VCaP (cell line): ENCODE measurements at regions not wholly inside any gene's neighbourhood (a gene's known extent, or its start where the extent isn't known, plus 50 kb on each side); places are given as distances from the start of the nearest gene placed in this dataset.

Experiments
- H3K27ac ChIP-seq: fragments of 450-650 bp; 2 replicates; pipeline ENCODE4 v1.5.1; 2017
- TF ChIP-seq, protein P1 (sequence below): fragments of 450-650 bp; conservative IDR thresholded peaks from 2 replicates; pipeline ENCODE4 v1.5.1; 2017; ENCODE audit warnings: mild to moderate bottlenecking, moderate library complexity

DNA sequence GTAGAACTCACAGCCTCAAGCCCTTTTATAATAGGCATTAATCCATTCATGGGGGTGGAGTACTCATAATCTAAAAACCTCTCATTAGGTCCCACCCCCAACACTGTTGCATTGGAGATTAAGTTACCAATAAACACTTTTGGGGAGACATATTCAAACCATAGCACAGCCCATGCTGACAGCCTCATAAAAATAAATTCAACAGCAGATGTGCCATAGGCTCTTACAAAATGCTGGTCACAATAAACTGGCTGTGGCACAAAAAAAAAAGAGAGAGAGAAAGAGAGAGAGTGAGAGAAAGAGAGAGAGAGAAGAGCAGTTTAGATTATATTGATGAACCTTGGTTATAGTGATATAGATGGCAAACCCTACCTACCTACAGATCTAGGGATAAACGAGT, 1000.9 kb downstream of the TUSC7 start:
- TF ChIP-seq, protein P1, sequence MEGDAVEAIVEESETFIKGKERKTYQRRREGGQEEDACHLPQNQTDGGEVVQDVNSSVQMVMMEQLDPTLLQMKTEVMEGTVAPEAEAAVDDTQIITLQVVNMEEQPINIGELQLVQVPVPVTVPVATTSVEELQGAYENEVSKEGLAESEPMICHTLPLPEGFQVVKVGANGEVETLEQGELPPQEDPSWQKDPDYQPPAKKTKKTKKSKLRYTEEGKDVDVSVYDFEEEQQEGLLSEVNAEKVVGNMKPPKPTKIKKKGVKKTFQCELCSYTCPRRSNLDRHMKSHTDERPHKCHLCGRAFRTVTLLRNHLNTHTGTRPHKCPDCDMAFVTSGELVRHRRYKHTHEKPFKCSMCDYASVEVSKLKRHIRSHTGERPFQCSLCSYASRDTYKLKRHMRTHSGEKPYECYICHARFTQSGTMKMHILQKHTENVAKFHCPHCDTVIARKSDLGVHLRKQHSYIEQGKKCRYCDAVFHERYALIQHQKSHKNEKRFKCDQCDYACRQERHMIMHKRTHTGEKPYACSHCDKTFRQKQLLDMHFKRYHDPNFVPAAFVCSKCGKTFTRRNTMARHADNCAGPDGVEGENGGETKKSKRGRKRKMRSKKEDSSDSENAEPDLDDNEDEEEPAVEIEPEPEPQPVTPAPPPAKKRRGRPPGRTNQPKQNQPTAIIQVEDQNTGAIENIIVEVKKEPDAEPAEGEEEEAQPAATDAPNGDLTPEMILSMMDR = no peak
- H3K27ac ChIP-seq = no peak overlapping the region

DNA sequence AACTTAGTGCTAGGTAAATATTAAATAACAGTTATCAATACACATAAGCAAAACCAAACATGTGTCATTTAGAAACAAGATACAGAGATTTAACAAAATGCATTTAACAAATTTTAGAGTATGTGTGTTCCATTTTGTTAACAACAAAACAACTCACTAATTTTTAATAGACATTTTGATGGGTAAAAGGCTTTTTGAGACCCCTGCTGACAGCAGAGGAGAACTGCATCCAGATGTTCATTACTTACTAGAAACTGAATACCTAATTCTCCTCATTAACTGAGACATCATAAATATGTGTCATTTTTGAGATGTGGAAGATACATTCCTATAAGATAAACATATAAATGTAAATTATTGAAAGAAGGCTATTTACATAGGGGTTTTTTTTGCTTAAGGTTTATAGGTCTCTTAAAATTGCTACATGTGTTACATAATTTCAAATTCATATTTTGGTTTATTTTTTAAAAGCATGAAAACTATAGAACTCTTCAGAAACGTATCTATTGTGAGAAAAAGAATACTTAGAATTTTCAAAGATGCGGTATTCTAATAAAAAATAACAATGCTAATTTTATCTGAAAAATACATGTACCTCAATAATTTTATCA, 1009.8 kb downstream of the TUSC7 start:
- no peak overlapping the region for H3K27ac ChIP-seq
- TF ChIP-seq, protein P1 = peak; percentile 87

DNA sequence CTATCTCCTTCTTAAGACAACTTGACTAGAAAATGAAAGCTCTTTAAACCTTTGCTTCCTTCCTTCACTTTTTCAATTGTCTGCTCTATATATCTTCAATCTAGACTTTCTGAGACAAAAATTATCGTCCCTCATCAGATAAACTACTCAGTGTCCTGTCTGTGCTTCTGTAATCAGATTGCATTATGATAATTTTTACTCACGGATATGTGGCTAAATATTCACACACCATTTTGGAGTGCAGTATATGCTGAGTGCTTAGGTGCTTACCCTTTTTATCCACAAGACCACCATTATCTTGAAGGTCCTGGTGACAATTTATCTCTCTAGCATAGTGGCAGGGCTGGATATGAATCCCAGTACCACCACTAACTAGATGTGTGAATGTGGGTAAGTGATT, 1012.3 kb downstream of the TUSC7 start:
- TF ChIP-seq, protein P1 = no peak
- no peak overlapping the region for H3K27ac ChIP-seq

DNA sequence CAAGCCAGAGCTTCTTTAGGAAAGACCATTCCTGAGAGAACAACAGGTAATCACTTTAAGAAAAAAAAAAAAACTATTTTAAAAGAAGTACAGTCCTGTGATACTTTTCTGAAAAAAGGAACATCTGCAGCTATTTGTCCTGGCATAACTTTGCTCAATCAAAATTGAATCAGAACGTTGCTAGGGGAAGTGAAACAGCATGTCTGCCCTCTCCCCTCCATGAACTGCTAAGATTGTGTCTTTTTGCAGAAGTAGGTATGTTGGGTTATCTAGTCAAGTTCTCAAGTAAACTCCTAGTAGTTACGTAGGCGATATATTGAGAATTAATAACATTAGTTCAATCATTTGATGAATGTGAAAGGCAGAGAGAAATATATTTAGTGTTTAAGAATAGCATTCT, 1013.3 kb downstream of the TUSC7 start:
- TF ChIP-seq, protein P1 = no peak
- H3K27ac ChIP-seq = no peak overlapping the region

DNA sequence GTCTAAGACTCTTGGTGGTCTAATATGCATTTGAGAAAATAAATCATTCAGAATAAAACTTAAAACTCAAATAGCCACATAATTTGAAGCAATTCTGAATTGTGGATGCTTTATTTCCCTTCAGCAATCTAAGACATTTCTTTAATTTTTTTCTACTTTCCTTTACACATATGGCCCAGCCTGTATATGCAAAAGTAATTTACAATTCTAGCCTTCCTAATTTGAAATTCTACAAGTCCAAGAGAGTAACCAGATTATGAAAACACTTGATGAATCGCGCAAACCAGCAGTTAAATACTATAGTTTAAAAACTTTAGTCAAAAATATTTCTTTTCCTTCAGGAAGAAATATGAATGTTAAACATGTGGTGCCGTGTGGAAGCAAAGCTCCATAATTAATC, 1014.2 kb downstream of the TUSC7 start:
- TF ChIP-seq, protein P1 = no peak
- no peak overlapping the region for H3K27ac ChIP-seq

DNA sequence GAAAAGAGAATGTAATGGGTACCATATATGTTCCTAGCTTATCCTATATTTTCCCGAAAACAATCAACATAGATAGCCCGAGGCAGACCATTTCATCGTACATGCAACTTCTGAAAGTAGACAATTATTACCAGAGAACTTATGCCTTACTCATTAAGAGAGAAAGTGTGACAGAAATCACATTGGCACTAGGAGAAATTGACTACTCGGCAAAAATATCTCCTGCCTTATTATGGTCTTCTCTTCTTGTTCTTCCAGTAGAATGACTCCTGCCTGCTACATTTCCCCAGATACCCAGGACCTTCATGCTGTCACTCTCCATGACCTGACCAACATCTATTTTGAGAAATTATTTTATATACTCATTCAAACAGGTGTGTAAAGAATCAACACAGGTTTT, 1015.7 kb downstream of the TUSC7 start:
- H3K27ac ChIP-seq = no peak overlapping the region
- TF ChIP-seq, protein P1 = no peak

DNA sequence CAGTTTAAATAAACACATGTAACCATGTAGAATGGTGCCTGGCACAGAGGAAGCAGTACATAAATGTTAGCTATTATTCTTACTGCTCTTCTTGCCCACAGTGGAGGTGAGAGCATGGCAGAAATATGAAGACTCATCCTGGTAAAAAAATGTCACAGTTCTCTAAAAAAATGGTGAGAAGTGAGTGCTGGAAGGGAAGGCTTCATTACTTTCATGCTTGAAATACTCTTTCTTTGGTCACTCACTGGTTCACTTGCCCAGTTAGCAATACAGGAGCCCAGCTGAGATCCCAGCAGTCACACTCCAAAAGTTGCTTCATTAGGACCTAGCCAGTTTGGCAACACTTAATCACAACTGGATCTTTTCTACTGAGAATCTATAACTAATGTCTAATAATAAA, 1017.2 kb downstream of the TUSC7 start:
- TF ChIP-seq, protein P1 = no peak

More for the DNA sequence above, 1017.2 kb downstream of the TUSC7 start:
- no peak overlapping the region for H3K27ac ChIP-seq
